OCI-LY1 (cell line): ENCODE measurements at regions not wholly inside any gene's neighbourhood (a gene's known extent, or its start where the extent isn't known, plus 50 kb on each side); places are given as distances from the start of the nearest gene placed in this dataset.

Source experiments
- H2AFZ ChIP-seq: fragments of 200-600 bp; sonication (generic), shearing (Covaris generic); 2 replicates; pipeline ENCODE4 v1.6.0; 2014; ENCODE audit warnings: antibody characterized with exemption, mild to moderate bottlenecking, low read length
- H3F3A ChIP-seq: fragments of 200-600 bp; sonication (generic), shearing (Covaris generic); 2 replicates; pipeline ENCODE4 v1.6.0; 2014; ENCODE audit warnings: mild to moderate bottlenecking, antibody characterized with exemption, low read length, moderate library complexity; ENCODE audit not compliant: insufficient read depth
- H3K27ac ChIP-seq: fragments of 200-600 bp; sonication (generic); 2 replicates; pipeline ENCODE4 v1.5.1; 2014; ENCODE audit warnings: low read length, mixed run types, mild to moderate bottlenecking, low read depth; ENCODE audit not compliant: poor library complexity, severe bottlenecking
- H3K27me3 ChIP-seq: fragments of 200-600 bp; sonication (generic); 2 replicates; pipeline ENCODE4 v1.6.0; 2014; ENCODE audit warnings: antibody characterized with exemption, mild to moderate bottlenecking, low read length, moderate library complexity; ENCODE audit not compliant: insufficient read depth
- H3K36me3 ChIP-seq: fragments of 200-600 bp; sonication (generic); 2 replicates; pipeline ENCODE4 v1.6.1; 2014; ENCODE audit warnings: mild to moderate bottlenecking, antibody characterized with exemption, low read length, moderate library complexity, mixed read lengths; ENCODE audit not compliant: insufficient read depth
- H3K4me1 ChIP-seq: fragments of 200-600 bp; sonication (generic); 2 replicates; pipeline ENCODE4 v1.5.1; 2014; ENCODE audit warnings: mild to moderate bottlenecking, low read length, moderate library complexity; ENCODE audit not compliant: insufficient read depth, severe bottlenecking
- H3K4me2 ChIP-seq: fragments of 200-600 bp; sonication (generic), shearing (Covaris generic); 2 replicates; pipeline ENCODE4 v1.6.1; 2014; ENCODE audit warnings: low read length
- H3K4me3 ChIP-seq: fragments of 200-600 bp; sonication (generic); 2 replicates; pipeline ENCODE4 v1.5.1; 2014; ENCODE audit warnings: low read length, low read depth, mild to moderate bottlenecking, mixed read lengths; ENCODE audit not compliant: poor library complexity, severe bottlenecking
- H3K79me2 ChIP-seq: fragments of 200-600 bp; shearing (Covaris generic); 2 replicates; pipeline ENCODE4 v1.6.1; 2016; ENCODE audit warnings: mixed run types, low read length, mixed read lengths; ENCODE audit not compliant: insufficient read depth
- H3K9ac ChIP-seq: fragments of 200-600 bp; sonication (generic), shearing (Covaris generic); 2 replicates; pipeline ENCODE4 v1.6.1; 2014; ENCODE audit warnings: mild to moderate bottlenecking, low read length, mixed read lengths
- H3K9me2 ChIP-seq: fragments of 200-600 bp; sonication (generic), shearing (Covaris generic); 2 replicates; pipeline ENCODE4 v1.6.1; 2014; ENCODE audit warnings: low read depth, mild to moderate bottlenecking, low read length, mixed read lengths
- H3K9me3 ChIP-seq: fragments of 200-600 bp; shearing (Covaris generic); 2 replicates; pipeline ENCODE4 v1.6.1; 2014; ENCODE audit warnings: low read length, mixed read lengths
- H4K20me1 ChIP-seq: fragments of 200-600 bp; sonication (generic), shearing (Covaris generic); 2 replicates; pipeline ENCODE4 v1.6.0; 2016; ENCODE audit warnings: mild to moderate bottlenecking, low read length; ENCODE audit not compliant: insufficient read depth
- EZH2 ChIP-seq: fragments of 200-600 bp; sonication (generic), shearing (Covaris generic); IDR thresholded peaks from 2 replicates; pipeline ENCODE4 v1.8.0; 2017; ENCODE audit warnings: borderline replicate concordance, mixed run types, mild to moderate bottlenecking, antibody characterized with exemption, low read length, moderate library complexity, mixed read lengths
- TF ChIP-seq, protein P1 (sequence below): fragments of 200-600 bp; sonication (generic), shearing (Covaris generic); IDR thresholded peaks from 2 replicates; pipeline ENCODE4 v1.5.1; 2017; ENCODE audit warnings: mild to moderate bottlenecking, antibody characterized with exemption, low read length, moderate library complexity, mixed read lengths

DNA sequence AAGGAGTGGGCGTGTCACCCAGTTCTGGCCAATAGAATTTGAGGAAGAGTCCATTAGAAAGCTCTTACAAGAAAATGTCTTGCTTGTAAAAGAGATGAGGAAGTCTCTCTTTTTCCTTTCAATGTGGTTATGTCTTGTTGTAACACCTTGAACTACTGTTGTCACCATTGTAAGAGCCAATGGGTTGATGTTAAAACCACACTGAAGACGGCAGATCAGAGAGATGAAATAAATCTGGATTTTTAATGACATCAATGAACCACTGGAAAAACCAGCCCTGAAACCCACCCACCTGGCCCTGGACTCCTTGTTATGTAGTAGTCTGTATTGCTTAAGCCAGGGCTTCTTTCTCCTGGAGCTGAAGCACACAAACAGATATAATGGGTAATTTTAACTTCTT is 83.8 kb upstream of the ERCC6L2 start:
- Histone ChIP-seq H3K4me2 (no peak overlapping the region), H2AFZ (no peak overlapping the region), H3K79me2 (no peaks in the 10 kb centered on the region), H3K9me3 (no peaks in the 10 kb centered on the region), H4K20me1 (no peaks in the 10 kb centered on the region), H3K9me2 (no peaks in the 10 kb centered on the region), H3K27me3 (no peaks in the 10 kb centered on the region), H3K27ac (no peak overlapping the region), H3K4me1 (no peaks in the 10 kb centered on the region), H3K36me3 (no peaks in the 10 kb centered on the region), H3K4me3 (no peak overlapping the region), H3K9ac (no peak overlapping the region), H3F3A (no peaks in the 10 kb centered on the region)
- TF ChIP-seq, protein P1, sequence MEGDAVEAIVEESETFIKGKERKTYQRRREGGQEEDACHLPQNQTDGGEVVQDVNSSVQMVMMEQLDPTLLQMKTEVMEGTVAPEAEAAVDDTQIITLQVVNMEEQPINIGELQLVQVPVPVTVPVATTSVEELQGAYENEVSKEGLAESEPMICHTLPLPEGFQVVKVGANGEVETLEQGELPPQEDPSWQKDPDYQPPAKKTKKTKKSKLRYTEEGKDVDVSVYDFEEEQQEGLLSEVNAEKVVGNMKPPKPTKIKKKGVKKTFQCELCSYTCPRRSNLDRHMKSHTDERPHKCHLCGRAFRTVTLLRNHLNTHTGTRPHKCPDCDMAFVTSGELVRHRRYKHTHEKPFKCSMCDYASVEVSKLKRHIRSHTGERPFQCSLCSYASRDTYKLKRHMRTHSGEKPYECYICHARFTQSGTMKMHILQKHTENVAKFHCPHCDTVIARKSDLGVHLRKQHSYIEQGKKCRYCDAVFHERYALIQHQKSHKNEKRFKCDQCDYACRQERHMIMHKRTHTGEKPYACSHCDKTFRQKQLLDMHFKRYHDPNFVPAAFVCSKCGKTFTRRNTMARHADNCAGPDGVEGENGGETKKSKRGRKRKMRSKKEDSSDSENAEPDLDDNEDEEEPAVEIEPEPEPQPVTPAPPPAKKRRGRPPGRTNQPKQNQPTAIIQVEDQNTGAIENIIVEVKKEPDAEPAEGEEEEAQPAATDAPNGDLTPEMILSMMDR = no peak
- TF ChIP-seq EZH2 = no peak

GRCh38 chr9:95791286-95791685 is 84.2 kb upstream of the ERCC6L2 start:
- Histone ChIP-seq H4K20me1 (no peaks in the 10 kb centered on the region), H3K9me2 (no peaks in the 10 kb centered on the region), H3K4me1 (no peaks in the 10 kb centered on the region), H3K9me3 (no peaks in the 10 kb centered on the region), H3K4me3 (no peak overlapping the region), H3K9ac (no peak overlapping the region), H3K36me3 (no peaks in the 10 kb centered on the region), H3K4me2 (no peak overlapping the region), H3F3A (no peaks in the 10 kb centered on the region), H2AFZ (no peak overlapping the region), H3K27me3 (no peaks in the 10 kb centered on the region), H3K79me2 (no peaks in the 10 kb centered on the region), H3K27ac (no peak overlapping the region)
- no peak for TF ChIP-seq EZH2
- TF ChIP-seq, protein P1 = no peak

DNA sequence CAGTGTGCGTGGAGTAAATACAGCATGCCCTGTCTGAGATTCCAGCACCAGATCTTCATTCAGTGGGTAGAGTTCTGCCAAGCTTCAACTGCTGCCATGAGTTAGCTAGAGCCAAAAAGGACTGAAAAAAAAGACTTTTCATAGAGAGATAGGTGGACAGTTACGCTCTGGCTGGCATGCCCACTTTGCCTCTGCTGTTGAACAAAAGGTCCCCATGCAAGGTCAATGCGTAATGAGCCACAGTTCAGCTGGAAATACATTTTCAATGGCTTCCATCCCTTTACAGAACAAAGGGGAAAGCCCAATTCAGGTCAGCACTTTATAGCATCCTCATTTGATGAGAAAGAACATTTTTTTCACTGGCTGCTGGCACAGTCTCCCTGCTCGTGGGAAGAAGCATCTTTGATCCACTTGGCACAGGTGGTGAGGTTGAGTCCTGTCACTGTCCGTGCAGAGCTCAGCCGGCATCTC is 86.9 kb upstream of the ERCC6L2 start:
- Histone ChIP-seq H3K4me2 (no peak overlapping the region), H3K9ac (no peak overlapping the region), H2AFZ (no peak overlapping the region), H3K27me3 (no peaks in the 10 kb centered on the region), H3K36me3 (no peaks in the 10 kb centered on the region), H3F3A (no peaks in the 10 kb centered on the region), H3K79me2 (no peaks in the 10 kb centered on the region), H3K4me1 (no peaks in the 10 kb centered on the region), H3K9me3 (no peaks in the 10 kb centered on the region), H3K4me3 (no peak overlapping the region), H4K20me1 (no peaks in the 10 kb centered on the region), H3K27ac (no peak overlapping the region), H3K9me2 (no peaks in the 10 kb centered on the region)
- no peak for TF ChIP-seq EZH2

DNA sequence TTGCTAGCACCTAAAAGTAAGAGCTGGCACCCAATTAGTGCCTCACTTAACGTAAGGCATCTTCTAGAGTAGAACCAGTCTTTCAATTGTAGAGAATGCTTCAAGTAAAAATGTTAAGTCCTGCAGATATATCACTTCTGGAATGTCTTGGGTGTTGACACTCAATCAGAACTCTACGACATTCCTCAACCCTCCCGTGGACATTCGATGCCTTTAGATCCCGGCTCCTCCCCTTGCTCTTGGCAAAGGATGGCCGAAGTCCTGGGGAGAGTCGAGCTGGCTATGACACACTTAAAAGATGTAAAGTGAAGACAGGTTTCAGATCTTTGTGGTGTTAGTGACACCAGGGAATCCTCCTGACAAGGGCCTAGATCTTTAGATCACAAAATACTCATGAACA is 87.5 kb upstream of the ERCC6L2 start:
- no peak overlapping the region for H3K4me2 ChIP-seq
- no peak overlapping the region for H3K9ac ChIP-seq

More for the DNA sequence above, 87.5 kb upstream of the ERCC6L2 start:
- Histone ChIP-seq H3F3A (no peaks in the 10 kb centered on the region), H3K9me3 (no peaks in the 10 kb centered on the region), H3K4me1 (no peaks in the 10 kb centered on the region), H3K79me2 (no peaks in the 10 kb centered on the region), H3K27ac (no peak overlapping the region), H3K9me2 (no peaks in the 10 kb centered on the region), H3K36me3 (no peaks in the 10 kb centered on the region), H3K4me3 (no peak overlapping the region), H2AFZ (no peak overlapping the region), H3K27me3 (no peaks in the 10 kb centered on the region), H4K20me1 (no peaks in the 10 kb centered on the region)
- TF ChIP-seq EZH2 = no peak
- TF ChIP-seq, protein P1 = no peak
